Body of pancreas (tissue), 4 donors: ENCODE measurements at regions not wholly inside any gene's neighbourhood (a gene's known extent, or its start where the extent isn't known, plus 50 kb on each side); places are given as distances from the start of the nearest gene placed in this dataset.

Source experiments
- POLR2A ChIP-seq, 3 donors: fragments of 450-650 bp; IDR thresholded peaks; one replicate each; pipeline ENCODE4 v1.6.1; 2016; ENCODE audit warnings: antibody characterized with exemption in 3 of 3, mild to moderate bottlenecking in 2 of 3
- TF ChIP-seq, protein P1 (sequence below), 7 experiments: fragments of 450-650 bp in 4 of 7; fragments of 200-600 bp in 3 of 7; sonication (generic) in 3 of 7; IDR thresholded peaks; one replicate each; pipeline ENCODE4 v1.5.1; 2016 to 2019; ENCODE audit warnings: antibody characterized with exemption in 7 of 7

GRCh38 chr2:137823196-137823595 lies 141.1 kb upstream of the HNMT start:
- TF ChIP-seq, protein P1, sequence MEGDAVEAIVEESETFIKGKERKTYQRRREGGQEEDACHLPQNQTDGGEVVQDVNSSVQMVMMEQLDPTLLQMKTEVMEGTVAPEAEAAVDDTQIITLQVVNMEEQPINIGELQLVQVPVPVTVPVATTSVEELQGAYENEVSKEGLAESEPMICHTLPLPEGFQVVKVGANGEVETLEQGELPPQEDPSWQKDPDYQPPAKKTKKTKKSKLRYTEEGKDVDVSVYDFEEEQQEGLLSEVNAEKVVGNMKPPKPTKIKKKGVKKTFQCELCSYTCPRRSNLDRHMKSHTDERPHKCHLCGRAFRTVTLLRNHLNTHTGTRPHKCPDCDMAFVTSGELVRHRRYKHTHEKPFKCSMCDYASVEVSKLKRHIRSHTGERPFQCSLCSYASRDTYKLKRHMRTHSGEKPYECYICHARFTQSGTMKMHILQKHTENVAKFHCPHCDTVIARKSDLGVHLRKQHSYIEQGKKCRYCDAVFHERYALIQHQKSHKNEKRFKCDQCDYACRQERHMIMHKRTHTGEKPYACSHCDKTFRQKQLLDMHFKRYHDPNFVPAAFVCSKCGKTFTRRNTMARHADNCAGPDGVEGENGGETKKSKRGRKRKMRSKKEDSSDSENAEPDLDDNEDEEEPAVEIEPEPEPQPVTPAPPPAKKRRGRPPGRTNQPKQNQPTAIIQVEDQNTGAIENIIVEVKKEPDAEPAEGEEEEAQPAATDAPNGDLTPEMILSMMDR (IDR thresholded peaks at IDR 0.05), result no peak
- no peak for TF ChIP-seq POLR2A (IDR thresholded peaks at IDR 0.05)
